AG04450 (cell line): ENCODE measurements at regions not wholly inside any gene's neighbourhood (a gene's known extent, or its start where the extent isn't known, plus 50 kb on each side); places are given as distances from the start of the nearest gene placed in this dataset.

ENCODE experiments used
- CTCF ChIA-PET: fragments of 300-600, 350-600 bp; formaldehyde crosslinking; extraction: SDS; loops from one replicate; lab custom pipeline; 2022; ENCODE audit warnings: antibody characterized with exemption, inconsistent platforms; lab: Charles Lee
- POLR2A ChIA-PET: fragments of 350-600 bp; formaldehyde crosslinking; extraction: SDS; loops from one replicate; lab custom pipeline; 2021; ENCODE audit warnings: antibody characterized with exemption, inconsistent platforms; lab: Yijun Ruan, JAX
- DNase-seq: peaks from one replicate; pipeline ENCODE4 v3.0.0-alpha.2; 2011; ENCODE audit warnings: low read depth, low spot score
- H3K27ac ChIP-seq: one replicate; pipeline ENCODE4 v1.5.1; 2012; ENCODE audit warnings: low read depth, low read length, control low read depth
- H3K27me3 ChIP-seq: one replicate; pipeline ENCODE4 v1.6.0; 2012; ENCODE audit warnings: low read length; ENCODE audit not compliant: control insufficient read depth, insufficient read depth
- H3K4me3 ChIP-seq: 2 replicates; pipeline ENCODE4 v1.5.1; 2011; ENCODE audit warnings: mild to moderate bottlenecking, low read depth, low read length, control low read depth
- H3K9me3 ChIP-seq: 2 replicates; pipeline ENCODE4 v1.5.1; 2012; ENCODE audit warnings: low read length; ENCODE audit not compliant: control insufficient read depth, insufficient read depth
- CTCF ChIP-seq: IDR thresholded peaks from 2 replicates; pipeline ENCODE4 v1.5.1; 2011; ENCODE audit warnings: low read depth, low read length, control low read depth, inconsistent platforms

GRCh38 chr2:66689456-66690051 is 254.6 kb downstream of the MEIS1 start:
- Histone ChIP-seq H3K9me3 (no peaks in the 10 kb centered on the region), H3K27ac (no peak overlapping the region), H3K27me3 (no peaks in the 10 kb centered on the region), H3K4me3 (no peak overlapping the region)
- ChIA-PET POLR2A (no interaction called here), CTCF (no interaction called here)
- DNase-seq = no peak
- no peak for TF ChIP-seq CTCF

- TF ChIP-seq CTCF = no peak
- no peaks in the 10 kb centered on the region for H3K9me3 ChIP-seq
- H3K4me3 ChIP-seq = peak overlapping the region; percentile 18; the same call in 1 of the 2 replicates
- ChIA-PET CTCF (no interaction called here), POLR2A (interaction anchor here (0.6 kb wide), 1 partner anchor 252 kb away, joined by 3 read pairs; no protein-coding TSS in a partner anchor)
- no peak overlapping the region for H3K27ac ChIP-seq
- no peak for DNase-seq
- H3K27me3 ChIP-seq = no peaks in the 10 kb centered on the region
These were observed 256.4 kb downstream of the MEIS1 start for GRCh38 chr2:66691031-66691965.

- POLR2A ChIA-PET = interaction anchor here (0.6 kb wide), 1 partner anchor 254 kb away, joined by 3 read pairs; no protein-coding TSS in a partner anchor
- Histone ChIP-seq H3K27me3 (no peaks in the 10 kb centered on the region), H3K4me3 (no peak overlapping the region), H3K27ac (no peak overlapping the region), H3K9me3 (no peaks in the 10 kb centered on the region)
- DNase-seq = no peak
- CTCF ChIA-PET = no interaction called here
- no peak for TF ChIP-seq CTCF
These were observed 257.7 kb downstream of the MEIS1 start for GRCh38 chr2:66692521-66693054.

GRCh38 chr2:66693076-66693965 is 258.4 kb downstream of the MEIS1 start:
- CTCF ChIA-PET = no interaction called here
- Histone ChIP-seq H3K9me3 (no peaks in the 10 kb centered on the region), H3K27me3 (no peaks in the 10 kb centered on the region), H3K27ac (no peak overlapping the region), H3K4me3 (no peak overlapping the region)
- DNase-seq = no peak
- TF ChIP-seq CTCF = no peak
- POLR2A ChIA-PET = no interaction called here
